ENCODE measurements at regions not wholly inside any gene's neighbourhood (a gene's known extent, or its start where the extent isn't known, plus 50 kb on each side); places are given as distances from the start of the nearest gene placed in this dataset.

- no peak overlapping the region for H3K4me2 ChIP-seq
- no peaks in the 10 kb centered on the region for H3K27me3 ChIP-seq (ENCODE audit: insufficient read depth)
- no peaks in the 10 kb centered on the region for H3K9me3 ChIP-seq
- TF ChIP-seq MXI1 (IDR thresholded peaks at IDR 0.05; ENCODE audit: low read depth, low read length), result no peak
- no peak overlapping the region for H3K9ac ChIP-seq
- no peaks in the 10 kb centered on the region for H4K20me1 ChIP-seq (ENCODE audit: insufficient read depth)
- H3F3A ChIP-seq (replicated peaks; ENCODE audit: insufficient read depth), result no peaks in the 10 kb centered on the region
- ChIA-PET CTCF (no interaction called here), POLR2A (no interaction called here)
- WGBS (ENCODE audit: low lambda C conversion rate), result 13% methylated on average over 7 of the region's 10 CpGs
- no peak overlapping the region for H2AFZ ChIP-seq (ENCODE audit: low read depth)
- H3K4me1 ChIP-seq (ENCODE audit: control insufficient read depth in 1 of 2, insufficient read depth in 2 of 2, low read depth in 1 of 2, low read length in 1 of 2), result no peaks in the 10 kb centered on the region
- H3K27ac ChIP-seq (ENCODE audit: low read depth in 2 of 2, low read length in 1 of 2), result no peak overlapping the region
- H3K36me3 ChIP-seq (replicated peaks in 1 of 2; ENCODE audit: control insufficient read depth in 1 of 2, insufficient read depth in 2 of 2, low read length in 1 of 2), result no peaks in the 10 kb centered on the region
- H3K79me2 ChIP-seq (ENCODE audit: insufficient read depth), result no peaks in the 10 kb centered on the region
- no peaks in the 10 kb centered on the region for H3K9me2 ChIP-seq
- no peak overlapping the region for H3K4me3 ChIP-seq (ENCODE audit: low read depth in 2 of 2, low read length in 1 of 2)
- DNase-seq, result peak; percentile 28
Observed at GRCh38 chr10:129101232-129101980, 365.6 kb upstream of the MGMT start.

- no peaks in the 10 kb centered on the region for H3K9me3 ChIP-seq
- no peaks in the 10 kb centered on the region for H3K79me2 ChIP-seq (ENCODE audit: insufficient read depth)
- DNase-seq, result no peak
- TF ChIP-seq USF1 (IDR thresholded peaks at IDR 0.05; ENCODE audit: borderline replicate concordance, low read depth) (no peak), EP300 (IDR thresholded peaks at IDR 0.05; ENCODE audit: borderline replicate concordance in 1 of 2, low read depth in 1 of 2, low read length in 1 of 2) (no peak), USF2 (IDR thresholded peaks at IDR 0.05; ENCODE audit: borderline replicate concordance, low read depth, low read length) (no peak), FOSL2 (IDR thresholded peaks at IDR 0.05; ENCODE audit: borderline replicate concordance, low read depth) (no peak), ELF1 (IDR thresholded peaks at IDR 0.05) (no peak), ZBTB33 (IDR thresholded peaks at IDR 0.05; ENCODE audit: borderline replicate concordance, low read depth) (no peak), RAD21 (IDR thresholded peaks at IDR 0.05; ENCODE audit: low read length) (no peak), TAF1 (IDR thresholded peaks at IDR 0.05; ENCODE audit: borderline replicate concordance, low read depth, low read length) (no peak), JUND (IDR thresholded peaks at IDR 0.05) (no peak), GATA2 (CRISPR knock-in tag; IDR thresholded peaks at IDR 0.05) (no peak), EZH2phosphoT487 (IDR thresholded peaks at IDR 0.05; ENCODE audit: borderline replicate concordance, low read depth) (no peak), FOXM1 (IDR thresholded peaks at IDR 0.05; ENCODE audit: low read depth) (no peak), RCOR1 (IDR thresholded peaks at IDR 0.05; ENCODE audit: low read length) (no peak), NRF1 (IDR thresholded peaks at IDR 0.05; ENCODE audit: low read depth, low read length) (no peak), TCF12 (IDR thresholded peaks at IDR 0.05) (no peak), CHD2 (IDR thresholded peaks at IDR 0.05; ENCODE audit: low read length, partially characterized antibody) (no peak), REST (IDR thresholded peaks at IDR 0.05; ENCODE audit: low read depth, low read length) (no peak)
- H4K20me1 ChIP-seq (ENCODE audit: insufficient read depth), result no peaks in the 10 kb centered on the region
- no peak overlapping the region for H3K27ac ChIP-seq (ENCODE audit: low read depth in 2 of 2, low read length in 1 of 2)
- 9% methylated on average over 7 of the region's 7 CpGs for WGBS (ENCODE audit: low lambda C conversion rate)
- no peaks in the 10 kb centered on the region for H3K4me1 ChIP-seq (ENCODE audit: control insufficient read depth in 1 of 2, insufficient read depth in 2 of 2, low read depth in 1 of 2, low read length in 1 of 2)
- CTCF ChIA-PET, result no interaction called here
- POLR2A ChIA-PET, result no interaction called here
- H2AFZ ChIP-seq (ENCODE audit: low read depth), result no peak overlapping the region
- H3K4me3 ChIP-seq (ENCODE audit: low read depth in 2 of 2, low read length in 1 of 2), result no peak overlapping the region
- no peaks in the 10 kb centered on the region for H3F3A ChIP-seq (replicated peaks; ENCODE audit: insufficient read depth)
- no peaks in the 10 kb centered on the region for H3K9me2 ChIP-seq
- H3K36me3 ChIP-seq (replicated peaks in 1 of 2; ENCODE audit: control insufficient read depth in 1 of 2, insufficient read depth in 2 of 2, low read length in 1 of 2), result no peaks in the 10 kb centered on the region
- no peak overlapping the region for H3K9ac ChIP-seq
- H3K4me2 ChIP-seq, result no peak overlapping the region
- no peaks in the 10 kb centered on the region for H3K27me3 ChIP-seq (ENCODE audit: insufficient read depth)
Observed at GRCh38 chr10:129102906-129103693, 363.9 kb upstream of the MGMT start.
